ENCODE measurements at regions not wholly inside any gene's neighbourhood (a gene's known extent, or its start where the extent isn't known, plus 50 kb on each side); places are given as distances from the start of the nearest gene placed in this dataset.

DNA sequence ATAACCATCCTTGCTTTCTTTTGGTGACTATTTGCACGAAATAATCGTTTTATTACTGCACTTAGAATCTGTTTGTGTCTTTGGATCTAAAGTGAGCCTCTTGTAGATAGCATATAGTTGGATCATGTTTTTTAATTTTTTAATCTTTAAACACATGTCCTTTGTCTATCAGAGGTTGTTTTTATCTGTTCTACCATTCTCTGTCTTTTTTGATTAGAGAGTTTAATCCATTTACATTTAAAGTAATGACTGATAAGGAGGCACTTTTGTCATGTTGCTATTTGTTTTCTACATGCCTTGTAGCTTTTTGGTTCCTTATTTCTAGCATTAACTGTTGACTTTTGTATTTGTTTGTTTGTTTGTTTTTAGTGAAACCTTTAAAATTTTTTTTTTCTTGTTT, 506.2 kb upstream of the RGS6 start:
- TF ChIP-seq SIN3A (IDR thresholded peaks at IDR 0.05; ENCODE audit: borderline replicate concordance, insufficient read depth, low read length), result no peak
- TF ChIP-seq POLR2AphosphoS5 (IDR thresholded peaks at IDR 0.05; ENCODE audit: low read depth, low read length), result no peak
- TF ChIP-seq, protein P1, sequence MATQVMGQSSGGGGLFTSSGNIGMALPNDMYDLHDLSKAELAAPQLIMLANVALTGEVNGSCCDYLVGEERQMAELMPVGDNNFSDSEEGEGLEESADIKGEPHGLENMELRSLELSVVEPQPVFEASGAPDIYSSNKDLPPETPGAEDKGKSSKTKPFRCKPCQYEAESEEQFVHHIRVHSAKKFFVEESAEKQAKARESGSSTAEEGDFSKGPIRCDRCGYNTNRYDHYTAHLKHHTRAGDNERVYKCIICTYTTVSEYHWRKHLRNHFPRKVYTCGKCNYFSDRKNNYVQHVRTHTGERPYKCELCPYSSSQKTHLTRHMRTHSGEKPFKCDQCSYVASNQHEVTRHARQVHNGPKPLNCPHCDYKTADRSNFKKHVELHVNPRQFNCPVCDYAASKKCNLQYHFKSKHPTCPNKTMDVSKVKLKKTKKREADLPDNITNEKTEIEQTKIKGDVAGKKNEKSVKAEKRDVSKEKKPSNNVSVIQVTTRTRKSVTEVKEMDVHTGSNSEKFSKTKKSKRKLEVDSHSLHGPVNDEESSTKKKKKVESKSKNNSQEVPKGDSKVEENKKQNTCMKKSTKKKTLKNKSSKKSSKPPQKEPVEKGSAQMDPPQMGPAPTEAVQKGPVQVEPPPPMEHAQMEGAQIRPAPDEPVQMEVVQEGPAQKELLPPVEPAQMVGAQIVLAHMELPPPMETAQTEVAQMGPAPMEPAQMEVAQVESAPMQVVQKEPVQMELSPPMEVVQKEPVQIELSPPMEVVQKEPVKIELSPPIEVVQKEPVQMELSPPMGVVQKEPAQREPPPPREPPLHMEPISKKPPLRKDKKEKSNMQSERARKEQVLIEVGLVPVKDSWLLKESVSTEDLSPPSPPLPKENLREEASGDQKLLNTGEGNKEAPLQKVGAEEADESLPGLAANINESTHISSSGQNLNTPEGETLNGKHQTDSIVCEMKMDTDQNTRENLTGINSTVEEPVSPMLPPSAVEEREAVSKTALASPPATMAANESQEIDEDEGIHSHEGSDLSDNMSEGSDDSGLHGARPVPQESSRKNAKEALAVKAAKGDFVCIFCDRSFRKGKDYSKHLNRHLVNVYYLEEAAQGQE (IDR thresholded peaks at IDR 0.05; ENCODE audit: insufficient read depth in 1 of 2, low read depth in 2 of 2, low read length in 2 of 2), result no peak
- no peak for TF ChIP-seq FOXP2 (optimal IDR thresholded peaks at IDR 0.05; ENCODE audit: borderline replicate concordance, extremely low read depth, extremely low read length, insufficient read depth)
- TF ChIP-seq TAF1 (IDR thresholded peaks at IDR 0.05; ENCODE audit: borderline replicate concordance, insufficient read depth, low read length), result no peak

DNA sequence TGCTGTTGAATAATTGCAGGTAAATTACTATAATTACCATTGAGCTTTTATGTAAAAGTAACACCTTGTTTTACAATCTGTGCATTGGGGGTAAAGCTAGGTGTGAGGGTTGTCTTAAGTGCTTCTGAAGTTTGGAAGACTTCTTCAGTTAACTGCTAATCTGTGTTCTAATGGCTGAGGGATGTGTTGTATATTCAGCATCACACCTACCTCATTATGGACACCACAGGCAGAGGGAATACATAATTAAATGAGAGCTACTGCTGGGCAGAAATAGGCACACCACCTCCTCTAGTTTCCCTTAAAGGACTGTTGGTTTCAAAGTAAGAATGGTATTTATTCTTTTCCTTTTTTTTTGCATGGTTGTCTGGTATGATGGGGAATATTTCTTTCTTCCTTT, 502.3 kb upstream of the RGS6 start:
- TF ChIP-seq SIN3A (IDR thresholded peaks at IDR 0.05; ENCODE audit: borderline replicate concordance, insufficient read depth, low read length), result no peak
- TF ChIP-seq POLR2AphosphoS5 (IDR thresholded peaks at IDR 0.05; ENCODE audit: low read depth, low read length), result no peak
- TF ChIP-seq, protein P1 (IDR thresholded peaks at IDR 0.05; ENCODE audit: insufficient read depth in 1 of 2, low read depth in 2 of 2, low read length in 2 of 2), result no peak
- TF ChIP-seq FOXP2 (optimal IDR thresholded peaks at IDR 0.05; ENCODE audit: borderline replicate concordance, extremely low read depth, extremely low read length, insufficient read depth), result no peak
- TF ChIP-seq TAF1 (IDR thresholded peaks at IDR 0.05; ENCODE audit: borderline replicate concordance, insufficient read depth, low read length), result no peak

DNA sequence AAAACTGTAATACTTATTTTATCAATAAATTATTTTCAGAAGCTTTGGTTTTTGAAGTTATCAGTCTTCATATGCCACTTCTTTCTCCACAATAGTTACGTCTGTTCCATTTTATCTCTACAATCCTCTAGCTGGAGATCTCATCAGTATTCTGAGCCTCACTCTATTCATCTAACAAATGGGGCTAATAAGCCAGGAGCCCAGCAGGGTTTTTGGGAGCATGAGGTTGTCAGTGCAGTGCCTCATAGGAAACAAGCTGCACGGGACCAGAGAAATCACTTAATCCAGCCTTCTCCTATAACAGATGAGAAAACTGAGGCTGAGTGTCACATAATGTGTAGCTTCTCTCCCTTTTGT, 501.9 kb upstream of the RGS6 start:
- TF ChIP-seq FOXP2 (optimal IDR thresholded peaks at IDR 0.05; ENCODE audit: borderline replicate concordance, extremely low read depth, extremely low read length, insufficient read depth), result no peak
- TF ChIP-seq TAF1 (IDR thresholded peaks at IDR 0.05; ENCODE audit: borderline replicate concordance, insufficient read depth, low read length), result no peak
- TF ChIP-seq POLR2AphosphoS5 (IDR thresholded peaks at IDR 0.05; ENCODE audit: low read depth, low read length), result no peak
- no peak for TF ChIP-seq SIN3A (IDR thresholded peaks at IDR 0.05; ENCODE audit: borderline replicate concordance, insufficient read depth, low read length)
- TF ChIP-seq, protein P1 (IDR thresholded peaks at IDR 0.05; ENCODE audit: insufficient read depth in 1 of 2, low read depth in 2 of 2, low read length in 2 of 2), result no peak

DNA sequence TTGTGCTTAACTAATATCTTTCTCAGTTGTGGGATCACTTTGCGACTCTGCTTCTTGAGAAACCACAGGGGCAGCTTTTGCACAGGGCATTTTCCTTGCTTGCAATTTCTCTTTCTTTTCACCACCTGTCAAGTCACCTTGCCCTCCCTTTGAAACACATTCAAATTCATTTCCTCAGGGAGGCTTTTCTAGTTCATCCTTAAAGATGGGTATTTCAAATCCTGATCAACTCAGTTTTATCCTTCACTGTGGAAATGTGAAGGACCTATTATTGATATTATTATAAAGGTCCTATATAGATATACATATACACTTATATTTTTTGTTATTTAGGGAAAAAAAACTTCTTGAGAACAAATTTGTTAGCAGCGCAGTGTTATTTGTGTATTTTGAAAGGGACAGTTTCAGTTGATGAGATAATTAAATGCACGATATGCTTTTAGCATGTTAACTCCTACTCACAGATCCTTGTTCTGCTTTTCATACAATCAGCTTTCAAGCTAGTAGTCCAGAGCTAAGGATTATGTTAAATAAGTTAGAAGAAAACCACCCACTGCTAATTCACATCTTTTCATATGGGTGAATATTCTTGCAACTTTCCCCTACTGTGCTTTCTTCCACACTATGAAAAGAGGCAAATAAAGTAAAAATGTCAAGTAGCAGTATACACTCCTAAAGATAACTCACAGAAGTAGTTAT, 501.4 kb upstream of the RGS6 start:
- TF ChIP-seq TAF1 (IDR thresholded peaks at IDR 0.05; ENCODE audit: borderline replicate concordance, insufficient read depth, low read length), result no peak
- no peak for TF ChIP-seq FOXP2 (optimal IDR thresholded peaks at IDR 0.05; ENCODE audit: borderline replicate concordance, extremely low read depth, extremely low read length, insufficient read depth)
- no peak for TF ChIP-seq SIN3A (IDR thresholded peaks at IDR 0.05; ENCODE audit: borderline replicate concordance, insufficient read depth, low read length)
- no peak for TF ChIP-seq POLR2AphosphoS5 (IDR thresholded peaks at IDR 0.05; ENCODE audit: low read depth, low read length)
- TF ChIP-seq, protein P1 (IDR thresholded peaks at IDR 0.05; ENCODE audit: insufficient read depth in 1 of 2, low read depth in 2 of 2, low read length in 2 of 2), result no peak
